ENCODE measurements at regions not wholly inside any gene's neighbourhood (a gene's known extent, or its start where the extent isn't known, plus 50 kb on each side); places are given as distances from the start of the nearest gene placed in this dataset.

- no peak for TF ChIP-seq CTCF (IDR thresholded peaks at IDR 0.05)
- TF ChIP-seq POLR2A (IDR thresholded peaks at IDR 0.05): no peak
- intact Hi-C loops (cut with DNase I; ENCODE audit: low total_unique reads): no loop called here
- 75 to 76% methylated on average over 8 of the region's 8 CpGs for WGBS, 2 donors
- H3K4me3 ChIP-seq (ENCODE audit: low read depth, poor library complexity, severe bottlenecking): no peak overlapping the region
- DNase-seq (ENCODE audit: low spot score in 2 of 2): peak in 1 of 2 donors; percentile 64
Observed at GRCh38 chr10:113226831-113227445, 276.9 kb downstream of the TCF7L2 start.

- TF ChIP-seq POLR2A (IDR thresholded peaks at IDR 0.05): no peak
- no peak for TF ChIP-seq CTCF (IDR thresholded peaks at IDR 0.05)
- H3K4me3 ChIP-seq (ENCODE audit: low read depth, poor library complexity, severe bottlenecking): no peak overlapping the region
- DNase-seq (ENCODE audit: low spot score in 2 of 2): no peak
- intact Hi-C loops (cut with DNase I; ENCODE audit: low total_unique reads): no loop called here
- 81 to 88% methylated on average over 7 of the region's 7 CpGs for WGBS, 2 donors
Observed at GRCh38 chr10:113228530-113228929, 278.5 kb downstream of the TCF7L2 start.

GRCh38 chr10:113230011-113230610 lies 280.1 kb downstream of the TCF7L2 start:
- WGBS, 2 donors: 39 to 54% methylated on average over 6 of the region's 6 CpGs
- no peak overlapping the region for H3K4me3 ChIP-seq (ENCODE audit: low read depth, poor library complexity, severe bottlenecking)
- DNase-seq (ENCODE audit: low spot score in 2 of 2): peak in 1 of 2 donors; percentile 36
- TF ChIP-seq POLR2A (IDR thresholded peaks at IDR 0.05): no peak
- intact Hi-C loops (cut with DNase I; ENCODE audit: low total_unique reads): no loop called here

GRCh38 chr10:113232928-113233511 lies 283.0 kb downstream of the TCF7L2 start:
- 94 to 95% methylated on average over 5 of the region's 5 CpGs for WGBS, 2 donors
- TF ChIP-seq POLR2A (IDR thresholded peaks at IDR 0.05) (no peak), CTCF (IDR thresholded peaks at IDR 0.05) (no peak)

GRCh38 chr10:113234481-113234880 lies 284.4 kb downstream of the TCF7L2 start:
- 93 to 94% methylated on average over 3 of the region's 3 CpGs for WGBS, 2 donors
- intact Hi-C loops (cut with DNase I; ENCODE audit: low total_unique reads): no loop called here
- no peak overlapping the region for H3K4me3 ChIP-seq (ENCODE audit: low read depth, poor library complexity, severe bottlenecking)
- no peak for TF ChIP-seq CTCF (IDR thresholded peaks at IDR 0.05)
- no peak for TF ChIP-seq POLR2A (IDR thresholded peaks at IDR 0.05)
- no peak for DNase-seq (ENCODE audit: low spot score in 2 of 2)

More at GRCh38 chr10:113232928-113233511, 283.0 kb downstream of the TCF7L2 start:
- no peak overlapping the region for H3K4me3 ChIP-seq (ENCODE audit: low read depth, poor library complexity, severe bottlenecking)
- intact Hi-C loops (cut with DNase I; ENCODE audit: low total_unique reads): no loop called here
- DNase-seq (ENCODE audit: low spot score in 2 of 2): peak in 1 of 2 donors; percentile 43

DNA sequence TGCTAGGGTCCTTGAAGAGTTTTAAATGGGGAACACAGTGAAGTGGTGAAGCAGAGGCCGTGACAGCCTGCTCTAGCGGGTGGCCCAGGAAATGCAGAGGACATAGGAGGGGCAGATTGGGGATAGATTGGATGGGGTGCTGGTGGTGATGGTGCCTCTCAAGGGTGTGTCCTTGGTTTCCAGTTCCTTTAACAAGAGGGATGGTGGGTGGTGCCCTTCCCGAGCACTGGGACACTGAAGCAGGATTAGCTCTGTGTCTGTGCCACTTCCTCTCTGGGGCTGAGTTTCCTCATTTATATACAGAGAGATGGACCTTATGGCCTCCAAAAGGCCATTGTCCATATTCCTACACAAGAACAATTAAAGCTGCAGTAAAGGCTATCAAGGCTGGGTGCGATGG lies 285.5 kb downstream of the TCF7L2 start:
- intact Hi-C loops (cut with DNase I; ENCODE audit: low total_unique reads): no loop called here
- TF ChIP-seq CTCF (IDR thresholded peaks at IDR 0.05) (no peak), POLR2A (IDR thresholded peaks at IDR 0.05) (no peak)
- H3K4me3 ChIP-seq (ENCODE audit: low read depth, poor library complexity, severe bottlenecking): no peak overlapping the region
- peak in 1 of 2 donors; percentile 23 for DNase-seq (ENCODE audit: low spot score in 2 of 2)
- 89 to 97% methylated on average over 4 of the region's 4 CpGs for WGBS, 2 donors

Data from lower leg skin (tissue), 4 donors.